KOPT-K1 (cell line): ENCODE measurements at regions not wholly inside any gene's neighbourhood (a gene's known extent, or its start where the extent isn't known, plus 50 kb on each side); places are given as distances from the start of the nearest gene placed in this dataset.

Experiments used
- H3K27ac ChIP-seq: fragments of 200-600 bp; sonication (generic); 2 replicates; pipeline ENCODE4 v1.5.1; 2016; ENCODE audit warnings: antibody characterized with exemption, mild to moderate bottlenecking, low read depth, low read length; ENCODE audit not compliant: poor library complexity, severe bottlenecking
- H3K36me3 ChIP-seq: fragments of 200-600 bp; sonication (generic); 2 replicates; pipeline ENCODE4 v1.5.1; 2017; ENCODE audit warnings: antibody characterized with exemption, mild to moderate bottlenecking, low read length, moderate library complexity; ENCODE audit not compliant: insufficient read depth
- H3K9me3 ChIP-seq: fragments of 200-600 bp; sonication (generic); 2 replicates; pipeline ENCODE4 v1.5.1; 2017; ENCODE audit warnings: antibody characterized with exemption, low read length, mild to moderate bottlenecking; ENCODE audit not compliant: insufficient read depth, poor library complexity, severe bottlenecking

DNA sequence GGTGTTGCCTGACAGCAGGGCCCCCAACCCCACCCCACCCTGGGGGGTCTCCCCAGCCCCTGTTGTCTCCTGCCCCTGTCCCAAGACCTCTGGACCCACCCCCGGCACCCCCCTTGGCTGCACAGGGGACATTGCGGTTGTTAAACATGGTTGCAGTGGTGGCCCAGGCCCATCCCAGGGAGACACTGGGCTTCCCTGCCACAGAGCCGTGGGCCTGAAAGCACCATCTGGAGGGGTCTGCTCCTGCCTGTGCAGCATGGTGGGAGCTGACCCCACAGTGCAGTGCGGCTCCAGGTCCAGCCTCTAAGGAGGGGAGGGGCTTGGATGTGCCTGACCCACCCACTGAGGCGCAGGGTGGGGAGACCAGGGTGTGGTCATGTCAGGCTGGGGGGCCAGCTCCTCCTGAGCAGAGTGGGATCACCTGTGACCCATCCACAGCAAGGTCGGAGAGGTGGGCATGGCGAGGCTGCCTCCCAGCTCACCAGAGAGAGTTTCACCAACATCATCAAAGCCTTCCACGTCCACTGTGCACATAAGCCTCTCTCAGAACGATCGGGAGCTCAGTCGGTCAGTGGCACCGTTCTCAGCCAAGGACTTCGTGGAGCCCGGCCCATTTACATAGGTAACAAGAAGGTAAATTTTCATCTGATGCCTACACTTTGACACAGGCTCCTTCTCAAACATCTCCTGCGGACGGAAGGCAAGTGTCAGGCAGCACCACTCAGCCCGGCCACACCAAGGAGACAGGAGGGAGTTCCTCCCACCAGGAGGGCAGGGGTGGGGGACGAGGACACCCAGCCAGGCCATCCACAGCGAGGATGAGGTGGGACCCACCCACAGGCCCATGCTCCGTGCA is 201.1 kb downstream of the BRD1 start:
- Histone ChIP-seq H3K27ac (no peak overlapping the region), H3K36me3 (no peaks in the 10 kb centered on the region), H3K9me3 (no peaks in the 10 kb centered on the region)

DNA sequence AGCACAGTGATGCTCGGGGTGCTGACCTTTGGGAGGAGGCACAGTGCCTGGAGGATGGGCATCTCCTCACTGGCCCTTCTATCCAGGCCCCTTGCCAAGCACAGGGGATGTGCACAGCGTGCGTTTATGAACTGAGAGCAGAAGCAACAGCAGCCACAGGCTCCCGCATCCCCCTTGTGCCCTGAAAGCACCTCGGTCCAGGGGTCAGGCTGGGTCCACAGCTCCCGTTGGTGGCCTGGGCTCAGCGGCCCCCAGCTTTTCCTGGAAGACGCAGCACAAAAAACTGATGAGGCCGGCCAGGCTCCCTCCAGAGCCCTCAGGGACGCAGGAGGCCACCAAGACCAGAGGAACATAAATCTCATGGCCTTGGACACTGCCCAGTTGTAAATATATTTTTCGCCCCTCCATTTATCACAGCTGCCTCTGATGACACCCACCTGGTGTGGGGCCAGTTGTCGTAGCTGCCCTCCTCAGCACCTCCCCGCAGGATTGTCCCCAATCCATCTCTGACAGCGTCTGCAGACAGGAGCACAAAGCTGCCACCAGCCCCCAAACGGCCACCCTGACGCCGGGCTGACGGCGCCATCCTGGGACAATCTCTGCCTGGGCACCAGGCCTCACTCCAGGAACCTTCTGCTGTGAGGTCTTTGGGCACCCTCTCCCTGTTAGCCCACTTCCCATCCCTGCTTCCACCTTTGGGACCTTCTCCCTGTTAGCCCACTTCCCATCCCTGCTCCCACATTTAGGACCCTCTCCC is 203.1 kb downstream of the BRD1 start:
- Histone ChIP-seq H3K27ac (no peak overlapping the region), H3K36me3 (peaks cover 5% of the 10 kb centered on the region; the same call in 1 of the 2 replicates), H3K9me3 (no peaks in the 10 kb centered on the region)

DNA sequence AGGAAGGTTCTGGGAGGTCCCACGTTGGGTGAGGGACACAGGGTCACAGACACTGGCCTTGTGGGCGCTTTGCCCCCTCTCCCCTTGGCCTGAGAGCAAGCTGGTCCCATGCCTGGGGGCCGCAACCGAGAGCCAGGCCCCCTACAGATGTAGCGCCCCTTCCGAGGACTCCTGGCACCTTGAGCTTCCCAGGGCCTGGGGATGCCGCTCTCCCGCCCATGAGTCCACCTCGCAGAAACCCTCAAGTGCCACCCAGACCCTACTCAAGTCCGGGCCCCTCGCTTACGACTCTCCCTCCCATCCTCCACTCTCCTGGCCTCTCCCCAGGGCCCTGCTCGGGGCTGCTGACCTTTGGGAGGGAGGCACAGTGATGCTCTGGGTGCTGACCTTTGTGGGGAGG is 204.0 kb downstream of the BRD1 start:
- Histone ChIP-seq H3K27ac (no peak overlapping the region), H3K9me3 (no peaks in the 10 kb centered on the region), H3K36me3 (peaks cover 5% of the 10 kb centered on the region; the same call in 1 of the 2 replicates)

DNA sequence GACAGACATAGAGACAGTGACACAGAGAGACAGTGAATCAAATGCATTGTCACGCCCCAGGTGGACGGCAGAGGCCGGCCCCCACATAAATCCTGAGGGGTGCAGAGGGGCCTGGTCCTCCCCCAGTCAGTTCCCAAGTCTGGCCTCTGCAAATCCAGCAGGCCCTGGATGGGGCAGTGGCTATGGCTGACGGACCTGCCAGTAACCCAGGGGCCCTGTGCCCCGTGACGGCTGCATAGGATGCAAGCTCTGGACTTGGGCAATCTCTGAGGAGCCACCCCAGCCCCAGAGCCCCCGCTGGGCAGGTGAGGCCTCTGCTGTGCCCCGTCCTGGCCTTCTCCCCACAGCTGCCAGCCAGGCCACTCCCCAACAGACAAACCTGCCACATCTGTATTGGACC is 204.5 kb downstream of the BRD1 start:
- no peak overlapping the region for H3K27ac ChIP-seq
- peaks cover 5% of the 10 kb centered on the region; the same call in 1 of the 2 replicates for H3K36me3 ChIP-seq
- H3K9me3 ChIP-seq, result no peaks in the 10 kb centered on the region

DNA sequence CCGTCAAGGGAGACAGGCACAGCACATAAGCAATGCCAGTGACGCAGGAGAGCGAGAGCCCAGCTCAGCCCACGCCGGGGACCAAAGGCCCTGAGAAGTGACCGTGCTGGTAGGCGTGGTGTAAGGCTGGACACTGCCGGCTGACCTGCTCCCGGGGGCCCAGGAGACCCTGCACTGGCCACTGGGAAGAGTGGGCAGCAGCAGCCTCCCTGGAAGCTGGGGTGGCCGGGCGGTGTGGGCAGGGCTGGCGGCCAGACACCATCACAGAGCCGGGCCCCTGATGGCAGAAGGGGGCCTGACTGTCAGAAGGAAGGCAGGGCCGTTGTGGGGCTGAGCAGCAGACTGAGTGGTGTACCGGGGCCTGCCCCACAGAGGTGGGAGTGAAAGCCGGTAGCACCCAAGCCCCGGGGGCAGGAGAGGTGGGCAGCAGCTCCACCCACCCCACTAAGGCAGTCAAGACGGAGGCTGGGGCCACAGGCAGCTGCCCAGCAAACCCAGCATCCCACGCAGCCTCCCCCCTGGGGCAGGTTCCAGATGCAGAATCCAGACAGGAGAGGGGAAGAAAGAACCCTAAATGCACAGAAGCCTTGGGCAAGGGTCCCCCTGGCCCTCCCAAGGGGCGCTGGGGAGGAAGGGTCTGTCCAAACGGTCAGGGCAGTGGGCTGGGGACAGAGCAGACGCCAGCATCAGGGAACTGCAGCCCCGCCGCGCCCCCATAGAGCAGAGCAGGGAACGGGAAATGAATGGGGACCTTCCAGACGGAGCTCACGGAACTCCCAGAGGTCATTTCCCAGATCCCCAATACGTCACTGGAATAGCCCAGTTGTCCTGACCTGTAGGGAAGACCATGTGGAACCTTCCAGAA is 205.2 kb downstream of the BRD1 start:
- no peaks in the 10 kb centered on the region for H3K9me3 ChIP-seq

DNA sequence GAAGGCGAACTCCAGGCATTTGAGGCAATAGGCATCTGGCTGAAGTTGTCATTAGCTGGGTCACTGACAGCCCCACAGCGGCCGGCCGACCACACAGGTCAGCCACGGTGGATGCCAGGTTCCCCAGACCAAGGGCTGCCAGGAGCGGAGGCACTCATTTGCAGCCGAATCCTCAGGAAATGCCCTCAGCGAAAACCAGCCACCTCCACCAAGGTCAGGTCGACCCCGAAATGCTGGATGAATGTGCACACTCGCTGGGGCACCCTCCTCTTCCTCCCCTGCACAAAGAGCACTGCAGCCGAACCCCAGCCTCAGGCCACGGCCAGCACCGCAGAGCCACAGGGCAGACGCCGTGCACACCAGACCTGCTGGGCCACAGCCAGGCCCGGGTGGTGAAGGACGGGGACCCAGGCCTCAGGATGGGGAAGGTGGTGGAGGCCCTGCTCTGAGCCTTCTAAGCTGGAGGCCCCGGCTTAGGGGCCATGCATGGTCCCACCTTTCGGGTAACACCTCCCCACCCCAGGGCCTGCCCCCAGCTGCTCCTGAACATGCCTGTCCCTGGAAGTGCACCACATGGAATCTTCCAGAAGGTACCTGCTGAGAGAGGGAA is 206.0 kb downstream of the BRD1 start:
- H3K36me3 ChIP-seq, result peaks cover 5% of the 10 kb centered on the region; the same call in 1 of the 2 replicates
- H3K27ac ChIP-seq, result no peak overlapping the region
- H3K9me3 ChIP-seq, result no peaks in the 10 kb centered on the region

More for the DNA sequence above, 205.2 kb downstream of the BRD1 start:
- H3K36me3 ChIP-seq, result peaks cover 5% of the 10 kb centered on the region; the same call in 1 of the 2 replicates
- H3K27ac ChIP-seq, result no peak overlapping the region

DNA sequence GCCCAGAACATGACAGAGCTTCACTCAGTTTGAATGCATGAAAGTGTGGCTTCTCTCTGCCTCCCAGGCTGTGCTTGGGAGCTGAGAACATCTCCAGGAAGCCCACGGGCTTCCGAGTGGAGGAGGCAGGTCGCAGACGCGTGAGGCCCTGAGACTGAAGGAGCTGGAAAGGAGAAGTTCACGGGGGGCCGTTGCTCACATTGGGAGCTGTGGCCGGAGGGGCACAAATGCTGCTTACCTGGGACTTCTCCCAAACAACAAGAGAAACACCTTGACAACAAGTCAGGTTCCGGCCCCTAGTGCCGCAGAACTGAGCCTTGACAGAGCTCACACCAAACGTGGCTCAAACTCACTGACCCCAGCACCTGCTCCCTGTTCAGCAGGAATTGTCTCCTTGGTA is 207.0 kb downstream of the BRD1 start:
- no peaks in the 10 kb centered on the region for H3K9me3 ChIP-seq
- H3K36me3 ChIP-seq, result peaks cover 5% of the 10 kb centered on the region; the same call in 1 of the 2 replicates
- no peak overlapping the region for H3K27ac ChIP-seq

DNA sequence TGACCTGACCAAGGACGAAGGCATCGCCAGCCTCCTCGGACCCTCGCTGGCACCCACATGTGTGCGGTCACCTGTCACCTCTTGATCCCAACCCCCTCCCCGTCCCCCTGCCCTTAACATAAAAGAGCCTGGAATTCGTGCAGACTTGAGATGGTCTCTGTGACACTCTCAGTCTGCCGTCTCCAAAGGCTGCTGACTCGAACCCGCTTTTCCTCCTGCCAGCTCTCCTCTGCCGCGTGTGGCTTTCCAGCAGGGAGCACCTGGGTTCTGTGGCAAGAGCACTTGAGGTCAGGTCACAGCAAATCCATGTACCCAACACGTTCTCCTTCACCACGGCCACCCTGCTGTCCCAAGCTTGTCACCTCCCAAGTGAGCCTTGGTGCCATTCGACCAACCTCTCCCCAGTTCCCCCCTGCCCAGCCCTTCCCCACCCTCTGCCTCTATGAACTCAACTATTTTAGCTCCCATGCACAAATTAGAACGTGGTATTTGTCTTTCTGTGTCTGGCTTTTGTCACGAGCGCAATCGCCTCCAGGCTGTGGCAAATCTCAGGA is 207.6 kb downstream of the BRD1 start:
- Histone ChIP-seq H3K27ac (no peak overlapping the region), H3K36me3 (peaks cover 5% of the 10 kb centered on the region; the same call in 1 of the 2 replicates), H3K9me3 (no peaks in the 10 kb centered on the region)

DNA sequence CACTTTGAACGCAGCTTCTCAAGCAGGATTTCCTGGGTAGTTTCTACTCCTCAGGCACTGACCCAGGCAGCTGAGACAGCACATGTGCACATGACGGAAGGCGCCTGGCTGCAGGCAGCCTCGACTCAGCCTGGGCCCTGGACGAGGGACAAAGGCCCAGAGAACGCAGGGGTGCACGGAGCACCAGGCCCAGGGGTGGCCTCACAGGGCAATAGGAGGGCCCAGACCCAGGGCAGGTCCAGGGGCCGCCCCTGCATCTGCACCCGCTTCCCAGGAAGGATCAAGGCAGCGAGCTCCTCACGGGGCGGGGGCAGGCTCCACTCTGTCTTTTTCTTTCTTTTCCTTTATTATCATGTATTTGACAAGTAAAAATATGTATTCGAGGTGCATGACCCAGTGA is 208.4 kb downstream of the BRD1 start:
- H3K27ac ChIP-seq, result no peak overlapping the region
- peaks cover 5% of the 10 kb centered on the region; the same call in 1 of the 2 replicates for H3K36me3 ChIP-seq
- H3K9me3 ChIP-seq, result no peaks in the 10 kb centered on the region

DNA sequence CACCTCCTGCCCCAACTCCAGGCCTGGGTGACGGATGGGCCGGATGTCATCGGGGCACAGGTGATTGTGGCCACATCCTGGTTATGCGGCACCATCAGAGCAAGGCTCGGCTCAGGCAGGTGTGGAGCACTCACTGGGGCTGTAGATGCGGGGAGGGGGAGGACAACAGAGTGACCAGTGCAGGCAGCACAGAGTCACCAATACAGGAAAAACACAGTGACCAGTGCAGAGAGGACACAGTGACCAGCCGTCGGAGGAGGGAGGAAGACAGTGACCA is 209.1 kb downstream of the BRD1 start:
- Histone ChIP-seq H3K27ac (no peak overlapping the region), H3K36me3 (peaks cover 5% of the 10 kb centered on the region; the same call in 1 of the 2 replicates), H3K9me3 (peaks cover under 1% of the 10 kb centered on the region)

DNA sequence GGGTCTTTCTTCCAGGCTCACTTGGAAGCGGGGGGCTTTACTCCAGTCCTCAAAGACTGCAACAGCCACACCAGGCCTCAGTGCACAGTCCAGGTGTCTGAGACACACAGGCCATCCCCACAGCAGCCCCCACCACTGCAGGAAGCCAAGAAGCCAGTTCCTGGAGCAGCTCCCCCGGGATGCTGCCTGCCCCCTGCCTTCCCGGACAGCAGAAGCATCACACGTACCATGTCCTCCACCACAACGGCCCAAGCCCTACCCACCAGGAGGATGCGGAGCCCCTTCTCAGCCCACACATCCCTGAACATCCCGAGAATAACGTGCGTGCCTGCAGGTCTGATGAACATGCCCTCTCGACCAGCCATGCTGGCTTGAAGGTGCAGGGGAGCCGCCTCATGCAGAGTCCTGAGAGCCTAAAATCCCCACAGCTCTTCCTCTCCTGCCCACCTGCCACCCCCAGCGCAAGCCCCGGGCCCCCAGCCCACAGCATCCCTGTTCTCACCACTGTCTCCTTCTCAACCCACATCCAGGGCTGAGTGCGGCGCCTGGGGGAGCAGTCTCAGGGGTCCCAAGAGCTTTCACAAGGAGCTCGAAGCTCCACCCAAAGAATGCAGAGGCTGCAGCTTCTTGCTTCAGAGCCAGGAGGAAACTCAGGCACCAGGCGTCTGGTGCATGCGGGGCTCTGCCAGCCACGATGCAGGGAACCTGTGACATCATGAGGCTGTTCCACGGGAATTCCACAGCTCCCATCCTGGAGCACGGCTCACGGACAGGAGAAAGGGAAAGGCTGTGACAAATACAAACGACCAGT is 209.6 kb downstream of the BRD1 start:
- peaks cover 6% of the 10 kb centered on the region for H3K9me3 ChIP-seq
- peaks cover 5% of the 10 kb centered on the region; the same call in 1 of the 2 replicates for H3K36me3 ChIP-seq

DNA sequence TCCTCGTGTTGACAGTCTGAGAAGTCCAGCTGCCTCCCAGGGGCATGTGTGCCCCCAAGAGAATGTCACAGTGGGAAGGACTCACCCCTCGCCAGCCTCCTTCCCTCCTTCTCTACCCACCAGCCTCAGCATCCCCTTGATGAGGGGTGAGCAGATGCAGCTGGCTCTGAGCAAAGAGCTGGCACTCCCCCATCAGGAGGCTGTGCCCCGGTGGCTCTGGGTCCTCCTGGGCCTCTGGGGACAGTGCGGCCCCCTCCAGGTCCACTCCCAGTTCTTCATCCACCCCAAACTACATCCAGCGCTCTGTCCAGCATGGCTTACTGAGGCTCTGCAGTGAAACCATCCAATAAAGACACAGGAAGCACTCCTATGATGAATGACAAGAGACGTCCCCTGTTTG is 210.4 kb downstream of the BRD1 start:
- no peak overlapping the region for H3K27ac ChIP-seq
- peaks cover 11% of the 10 kb centered on the region for H3K9me3 ChIP-seq
- H3K36me3 ChIP-seq, result peaks cover 5% of the 10 kb centered on the region; the same call in 1 of the 2 replicates

More for the DNA sequence above, 209.6 kb downstream of the BRD1 start:
- H3K27ac ChIP-seq, result no peak overlapping the region

DNA sequence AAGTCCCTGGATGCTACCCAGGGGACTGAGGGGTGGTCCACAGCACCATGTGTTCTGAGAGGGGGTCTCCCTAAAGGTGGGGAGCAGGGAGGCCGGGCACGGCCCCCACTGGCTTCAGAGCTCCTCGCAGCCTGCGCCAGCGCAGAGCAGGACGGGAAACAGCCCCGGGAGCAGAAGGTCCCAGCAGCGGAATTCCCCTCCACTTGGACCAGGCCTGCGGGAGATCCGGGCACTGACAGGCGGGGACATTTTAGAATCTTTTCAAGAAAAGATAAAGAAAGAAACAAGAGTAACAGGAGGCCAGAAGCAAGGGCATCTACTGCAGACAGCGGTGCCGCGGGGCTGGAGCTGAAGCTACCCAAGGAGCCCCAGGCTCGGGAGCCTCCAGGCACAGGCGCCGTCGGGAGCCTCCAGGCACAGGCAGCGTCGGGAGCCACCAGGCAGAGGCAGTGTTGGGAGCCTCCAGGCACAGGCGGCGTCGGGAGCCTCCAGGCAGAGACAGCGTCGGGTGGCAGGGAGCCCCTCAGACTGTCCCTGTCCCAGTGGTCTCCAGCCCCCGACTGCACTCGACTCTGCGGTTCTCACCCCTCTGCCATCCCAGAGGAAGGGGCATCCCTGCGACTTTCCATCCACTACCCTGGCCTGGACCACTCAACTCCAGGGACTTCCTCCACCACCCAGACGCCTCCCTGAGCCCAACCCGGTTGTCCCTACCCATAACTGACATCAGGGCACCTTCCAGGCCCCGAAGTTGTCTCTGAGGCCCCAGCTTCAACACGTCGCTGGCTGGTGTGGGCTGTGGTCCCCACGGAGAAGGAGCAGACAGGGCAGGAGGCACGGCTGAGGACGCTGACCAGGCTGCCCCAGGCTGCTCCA is 211.1 kb downstream of the BRD1 start:
- Histone ChIP-seq H3K36me3 (peaks cover 5% of the 10 kb centered on the region; the same call in 1 of the 2 replicates), H3K27ac (no peak overlapping the region), H3K9me3 (peaks cover 11% of the 10 kb centered on the region)
